ENCODE measurements at regions not wholly inside any gene's neighbourhood (a gene's known extent, or its start where the extent isn't known, plus 50 kb on each side); places are given as distances from the start of the nearest gene placed in this dataset.

- Mint-ChIP-seq H3K4me1 (ENCODE audit: low read depth, unreplicated experiment) (no peaks in the 10 kb centered on the region), H3K27ac (ENCODE audit: unreplicated experiment) (no peak overlapping the region), H3K27me3 (ENCODE audit: insufficient read depth, unreplicated experiment) (no peaks in the 10 kb centered on the region), H3K36me3 (ENCODE audit: insufficient read depth, unreplicated experiment) (no peaks in the 10 kb centered on the region), H3K4me3 (ENCODE audit: unreplicated experiment) (no peak overlapping the region), H3K9me3 (ENCODE audit: unreplicated experiment) (peaks cover 10% of the 10 kb centered on the region)
- TF ChIP-seq, protein P1, sequence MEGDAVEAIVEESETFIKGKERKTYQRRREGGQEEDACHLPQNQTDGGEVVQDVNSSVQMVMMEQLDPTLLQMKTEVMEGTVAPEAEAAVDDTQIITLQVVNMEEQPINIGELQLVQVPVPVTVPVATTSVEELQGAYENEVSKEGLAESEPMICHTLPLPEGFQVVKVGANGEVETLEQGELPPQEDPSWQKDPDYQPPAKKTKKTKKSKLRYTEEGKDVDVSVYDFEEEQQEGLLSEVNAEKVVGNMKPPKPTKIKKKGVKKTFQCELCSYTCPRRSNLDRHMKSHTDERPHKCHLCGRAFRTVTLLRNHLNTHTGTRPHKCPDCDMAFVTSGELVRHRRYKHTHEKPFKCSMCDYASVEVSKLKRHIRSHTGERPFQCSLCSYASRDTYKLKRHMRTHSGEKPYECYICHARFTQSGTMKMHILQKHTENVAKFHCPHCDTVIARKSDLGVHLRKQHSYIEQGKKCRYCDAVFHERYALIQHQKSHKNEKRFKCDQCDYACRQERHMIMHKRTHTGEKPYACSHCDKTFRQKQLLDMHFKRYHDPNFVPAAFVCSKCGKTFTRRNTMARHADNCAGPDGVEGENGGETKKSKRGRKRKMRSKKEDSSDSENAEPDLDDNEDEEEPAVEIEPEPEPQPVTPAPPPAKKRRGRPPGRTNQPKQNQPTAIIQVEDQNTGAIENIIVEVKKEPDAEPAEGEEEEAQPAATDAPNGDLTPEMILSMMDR (IDR thresholded peaks at IDR 0.05; ENCODE audit: insufficient read depth in 1 of 2, low read depth in 1 of 2, low read length in 1 of 2, severe bottlenecking in 1 of 2, unreplicated experiment in 1 of 2) = no peak
- DNase-seq = no peak
- no peak overlapping the region for H3K4me3 ChIP-seq (ENCODE audit: low read depth, low read length)
- no peaks in the 10 kb centered on the region for H3K9me3 ChIP-seq
- BruUV-seq (replicated peaks) = no TSS peak
- ChIA-PET POLR2A (no interaction called here), CTCF (no interaction called here)
- intact Hi-C loops (cut with micrococcal nuclease; ENCODE audit: unreplicated experiment) = no loop called here
- no peaks in the 10 kb centered on the region for H3K27me3 ChIP-seq (replicated peaks; ENCODE audit: control insufficient read depth, insufficient read depth, low read length)
- H3K4me1 ChIP-seq = peaks cover 4% of the 10 kb centered on the region; the same call in 1 of the 2 replicates
- no peaks in the 10 kb centered on the region for H3K36me3 ChIP-seq (ENCODE audit: control insufficient read depth, insufficient read depth, low read length)
Observed at GRCh38 chr12:92056290-92056689, 89.4 kb downstream of the BTG1 start.

- Histone ChIP-seq H3K9me3 (no peaks in the 10 kb centered on the region), H3K27me3 (replicated peaks; ENCODE audit: control insufficient read depth, insufficient read depth, low read length) (no peaks in the 10 kb centered on the region), H3K36me3 (ENCODE audit: control insufficient read depth, insufficient read depth, low read length) (no peaks in the 10 kb centered on the region), H3K4me3 (ENCODE audit: low read depth, low read length) (no peak overlapping the region), H3K4me1 (peaks cover 4% of the 10 kb centered on the region; the same call in 1 of the 2 replicates)
- TF ChIP-seq, protein P1 (IDR thresholded peaks at IDR 0.05; ENCODE audit: insufficient read depth in 1 of 2, low read depth in 1 of 2, low read length in 1 of 2, severe bottlenecking in 1 of 2, unreplicated experiment in 1 of 2) = no peak
- H3K4me3 Mint-ChIP-seq (ENCODE audit: unreplicated experiment) = no peak overlapping the region
- intact Hi-C loops (cut with micrococcal nuclease; ENCODE audit: unreplicated experiment) = no loop called here
- ChIA-PET POLR2A (no interaction called here), CTCF (no interaction called here)
- peaks cover 10% of the 10 kb centered on the region for H3K9me3 Mint-ChIP-seq (ENCODE audit: unreplicated experiment)
- no peaks in the 10 kb centered on the region for H3K36me3 Mint-ChIP-seq (ENCODE audit: insufficient read depth, unreplicated experiment)
- BruUV-seq (replicated peaks) = no TSS peak
- DNase-seq = no peak
- H3K27me3 Mint-ChIP-seq (ENCODE audit: insufficient read depth, unreplicated experiment) = no peaks in the 10 kb centered on the region
- no peaks in the 10 kb centered on the region for H3K4me1 Mint-ChIP-seq (ENCODE audit: low read depth, unreplicated experiment)
- no peak overlapping the region for H3K27ac Mint-ChIP-seq (ENCODE audit: unreplicated experiment)
Observed at GRCh38 chr12:92055877-92056276, 89.8 kb downstream of the BTG1 start.

DNA sequence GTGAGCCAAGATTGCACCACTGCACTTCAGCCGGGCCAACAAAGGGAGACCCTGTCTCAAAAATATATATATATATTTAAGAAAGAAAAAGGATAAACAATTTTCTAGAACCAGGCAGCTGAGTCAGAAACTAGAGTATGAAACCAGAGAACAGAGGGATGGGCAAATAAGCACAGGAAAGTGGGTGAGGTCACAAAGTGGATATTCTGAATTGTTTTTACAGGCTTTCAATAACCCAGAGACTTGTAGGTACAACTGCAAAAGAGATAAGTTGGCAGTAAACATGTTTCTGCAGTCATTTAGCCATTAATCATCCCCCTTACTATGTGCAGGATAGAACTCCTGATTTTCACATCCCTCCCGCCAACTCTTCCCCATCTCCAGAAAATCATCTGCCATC is 94.2 kb downstream of the BTG1 start:
- no peaks in the 10 kb centered on the region for H3K9me3 ChIP-seq
- TF ChIP-seq, protein P1 (IDR thresholded peaks at IDR 0.05; ENCODE audit: insufficient read depth in 1 of 2, low read depth in 1 of 2, low read length in 1 of 2, severe bottlenecking in 1 of 2, unreplicated experiment in 1 of 2) = no peak
- intact Hi-C loops (cut with micrococcal nuclease; ENCODE audit: unreplicated experiment) = no loop called here
- Mint-ChIP-seq H3K36me3 (ENCODE audit: insufficient read depth, unreplicated experiment) (no peaks in the 10 kb centered on the region), H3K4me1 (ENCODE audit: low read depth, unreplicated experiment) (no peaks in the 10 kb centered on the region), H3K27me3 (ENCODE audit: insufficient read depth, unreplicated experiment) (no peaks in the 10 kb centered on the region), H3K27ac (ENCODE audit: unreplicated experiment) (no peak overlapping the region), H3K9me3 (ENCODE audit: unreplicated experiment) (peaks cover 10% of the 10 kb centered on the region), H3K4me3 (ENCODE audit: unreplicated experiment) (no peak overlapping the region)
- H3K4me3 ChIP-seq (ENCODE audit: low read depth, low read length) = no peak overlapping the region
- POLR2A ChIA-PET = no interaction called here
- H3K27me3 ChIP-seq (replicated peaks; ENCODE audit: control insufficient read depth, insufficient read depth, low read length) = no peaks in the 10 kb centered on the region
- CTCF ChIA-PET = no interaction called here
- no peaks in the 10 kb centered on the region for H3K36me3 ChIP-seq (ENCODE audit: control insufficient read depth, insufficient read depth, low read length)
- DNase-seq = no peak
- H3K4me1 ChIP-seq = peaks cover 4% of the 10 kb centered on the region; the same call in 1 of the 2 replicates
- no TSS peak for BruUV-seq (replicated peaks)
